ENCODE measurements at regions not wholly inside any gene's neighbourhood (a gene's known extent, or its start where the extent isn't known, plus 50 kb on each side); places are given as distances from the start of the nearest gene placed in this dataset.
A peak's percentile ranks its signal among the peaks of the same experiment; 100 is the strongest.

DNA sequence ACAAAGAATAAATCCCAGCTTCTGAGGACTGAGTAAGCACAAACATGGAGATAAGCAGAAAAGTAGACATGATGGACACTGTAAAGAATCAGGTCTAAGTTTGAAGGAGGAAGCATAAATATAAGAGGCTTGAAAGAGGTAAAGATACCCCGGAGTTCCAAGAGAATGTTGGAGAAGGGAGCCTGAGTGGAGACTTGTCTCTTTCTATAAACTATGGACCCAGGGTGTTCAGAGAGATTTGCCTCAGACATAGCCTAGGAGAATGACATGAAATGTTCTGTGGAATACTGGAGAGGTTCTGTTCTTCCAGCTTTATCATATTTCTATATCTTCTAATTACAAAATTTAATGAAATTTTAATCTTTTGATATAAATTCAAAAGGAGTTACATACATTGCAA is 554.3 kb upstream of the B3GALT2 start:
- no peak for DNase-seq

DNA sequence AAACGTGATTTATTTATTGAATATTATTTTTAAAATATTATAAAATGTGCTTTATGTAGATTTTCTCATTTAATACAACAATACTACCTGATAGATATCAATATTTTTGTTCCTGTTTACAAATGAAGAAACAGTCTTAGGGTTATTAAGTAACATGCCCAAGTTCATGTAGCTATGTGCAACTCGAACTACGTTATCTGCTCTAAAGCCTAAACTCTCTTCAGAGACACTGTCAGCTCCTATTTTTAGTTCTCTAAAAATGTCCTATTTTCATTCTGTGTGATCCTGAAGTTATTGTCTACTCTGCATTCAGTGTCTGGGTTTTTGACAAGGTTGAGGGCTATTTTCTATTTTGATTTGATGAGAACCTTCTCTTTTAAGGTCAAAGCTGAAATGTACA is 550.1 kb upstream of the B3GALT2 start:
- no peak for DNase-seq

DNA sequence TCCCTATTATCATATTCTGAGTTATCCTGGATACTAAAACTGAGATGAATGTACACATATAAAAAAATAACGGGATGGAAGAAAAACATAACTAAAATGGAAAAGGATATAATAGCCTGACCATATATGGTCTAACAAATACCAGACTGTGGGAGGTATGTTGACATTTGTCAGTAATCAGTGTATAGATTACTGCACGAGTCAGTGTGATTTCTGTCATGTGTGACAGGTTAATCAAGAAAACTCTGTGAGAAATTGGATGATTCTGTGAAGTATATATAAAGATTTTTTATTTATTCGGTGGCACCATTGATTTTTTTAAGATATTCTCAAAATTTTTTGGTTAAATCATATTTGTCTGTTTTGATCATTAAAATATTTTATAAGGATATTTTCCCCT is 547.3 kb upstream of the B3GALT2 start:
- no peak for DNase-seq

DNA sequence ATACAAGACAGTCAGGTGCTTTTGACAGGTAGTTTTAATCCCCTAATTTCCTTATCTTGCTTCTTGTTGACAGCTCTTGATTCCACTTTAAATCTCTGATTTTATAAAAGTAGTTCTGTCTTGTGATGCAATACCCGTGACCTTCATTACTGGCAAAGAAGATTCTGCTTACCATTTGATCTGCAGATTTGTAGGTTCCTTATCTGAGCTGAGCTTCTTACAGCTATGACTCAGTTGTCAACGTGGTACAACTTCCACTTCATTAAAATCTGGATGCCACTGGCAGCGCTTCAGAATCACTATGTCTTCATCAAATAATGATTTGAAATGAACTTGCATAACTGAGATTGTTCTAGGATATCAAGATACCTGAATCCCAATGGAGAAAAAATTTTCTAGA is 543.6 kb upstream of the B3GALT2 start:
- DNase-seq = no peak

DNA sequence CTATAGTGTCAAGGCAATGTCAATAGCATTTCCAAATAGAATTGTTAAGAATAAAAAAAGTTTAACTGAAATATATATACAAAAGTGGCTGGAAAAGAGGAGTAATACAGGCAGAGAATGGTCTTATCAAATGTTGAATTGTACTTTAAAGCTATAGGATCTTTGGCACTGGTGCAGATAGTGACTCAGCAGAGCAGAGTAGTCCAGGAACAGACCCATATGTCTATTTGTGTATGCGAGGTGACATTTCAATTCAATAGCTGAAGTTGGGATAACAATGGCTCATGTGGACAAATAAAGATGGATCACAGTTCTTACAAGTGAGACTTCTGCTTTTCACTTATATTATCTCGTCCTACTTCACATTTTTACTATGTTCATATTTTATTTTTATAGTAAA is 543.0 kb upstream of the B3GALT2 start:
- no peak for DNase-seq

DNA sequence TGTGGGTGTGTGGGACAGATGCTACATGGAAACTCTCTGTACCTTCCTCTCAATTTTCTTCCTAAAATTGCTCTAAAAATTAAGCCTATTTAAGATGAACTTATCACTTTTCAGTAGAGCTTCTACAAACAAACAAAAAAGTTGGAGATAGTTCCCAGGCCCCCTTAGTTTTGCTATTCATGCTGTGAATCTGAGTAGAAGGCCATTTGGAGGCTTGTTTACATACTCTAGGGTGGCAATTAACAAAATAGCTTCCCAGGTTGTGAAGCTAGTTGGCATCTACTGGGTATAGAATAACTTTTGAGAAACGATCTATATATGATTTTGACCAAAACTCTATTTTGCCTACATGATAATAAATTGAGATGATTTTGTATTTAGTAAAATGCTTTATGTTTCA is 541.4 kb upstream of the B3GALT2 start:
- DNase-seq = no peak

DNA sequence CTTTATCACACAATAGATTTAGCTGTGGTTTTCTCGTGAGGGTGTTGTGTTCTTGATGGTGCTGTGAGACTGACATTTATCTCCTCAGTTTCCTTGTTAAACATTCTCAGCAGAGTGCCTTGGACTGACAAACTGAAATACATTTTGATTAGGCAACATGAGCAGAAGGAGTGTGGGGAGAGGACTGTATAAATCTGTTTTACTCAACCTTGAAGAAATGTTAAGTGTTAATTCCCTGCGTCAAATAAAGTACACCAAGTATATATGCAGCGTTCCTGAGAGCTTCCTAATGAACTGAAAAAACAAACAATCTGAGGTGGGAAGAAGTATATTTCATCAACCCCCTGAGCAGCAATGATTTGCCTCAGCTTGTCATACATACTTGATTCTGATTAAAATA is 540.3 kb upstream of the B3GALT2 start:
- DNase-seq = no peak

DNA sequence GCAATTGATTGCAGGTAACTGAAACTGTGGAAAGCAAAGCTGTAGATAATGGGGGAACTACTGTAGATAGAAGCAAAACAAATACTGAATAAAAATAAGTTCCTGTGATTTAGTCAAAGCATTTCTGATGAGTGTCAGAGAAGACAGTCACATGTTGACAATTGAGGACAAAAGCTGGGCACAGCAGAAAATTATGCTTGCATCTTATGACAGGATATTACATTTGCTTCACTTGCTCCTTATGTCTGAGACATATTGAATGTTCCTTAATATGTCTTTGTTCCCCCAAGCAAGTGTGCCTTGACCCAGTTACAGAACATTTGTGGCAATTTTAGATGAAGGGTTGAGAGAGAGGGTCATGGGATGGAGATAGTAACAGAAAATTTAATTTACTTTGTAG is 526.0 kb upstream of the B3GALT2 start:
- DNase-seq = no peak

DNA sequence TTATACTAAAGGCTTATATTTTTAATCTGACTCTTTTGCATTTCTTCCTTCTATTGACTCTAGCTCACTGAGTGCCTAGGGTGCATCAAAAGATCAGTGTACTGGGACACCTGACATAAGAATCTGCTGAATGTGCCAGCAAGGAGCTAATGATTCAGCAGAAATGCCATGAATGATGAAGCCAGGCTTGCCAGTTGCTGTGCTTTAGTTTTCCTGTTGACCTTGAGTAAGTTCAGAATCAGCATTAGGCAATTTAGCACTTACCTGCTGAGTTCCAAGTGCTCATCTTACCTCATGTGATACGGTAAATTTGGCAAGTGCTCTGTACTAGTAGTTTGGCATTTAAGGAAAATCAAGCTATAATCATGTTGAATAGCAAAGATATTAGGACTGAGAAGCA is 523.2 kb upstream of the B3GALT2 start:
- DNase-seq = no peak

DNA sequence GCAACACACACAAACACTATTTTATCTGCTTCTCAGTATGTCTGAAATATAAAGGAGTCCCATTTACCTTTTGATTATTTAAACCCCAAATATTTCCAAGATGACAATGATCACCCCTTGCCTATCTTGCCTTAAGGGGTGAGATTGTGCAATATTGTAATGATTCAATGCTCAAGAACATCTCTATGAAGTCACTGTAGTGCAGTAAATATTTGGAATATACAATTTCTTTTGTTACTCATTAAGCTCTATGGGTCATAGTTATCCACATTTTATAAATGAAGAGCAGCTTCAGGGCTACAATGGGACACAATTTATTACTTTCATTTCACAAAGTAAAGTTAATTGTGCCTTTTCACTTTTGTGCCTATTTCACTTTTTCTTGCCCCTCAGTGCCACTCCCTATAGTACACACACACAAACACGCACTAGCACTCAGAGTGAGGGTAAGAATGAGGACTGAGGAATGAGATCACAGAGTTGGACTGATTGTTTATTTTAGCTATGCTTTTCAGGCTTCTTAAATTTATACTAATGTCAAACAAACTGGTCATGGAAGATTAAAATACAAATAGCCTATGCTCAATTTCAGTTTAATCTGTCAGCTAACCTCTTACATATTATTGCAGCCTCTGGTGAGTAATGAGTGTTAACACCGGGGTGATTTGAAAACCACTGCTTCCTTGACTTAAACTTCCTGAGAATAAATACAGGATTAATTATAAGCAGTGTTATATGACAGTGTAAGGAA is 521.0 kb upstream of the B3GALT2 start:
- peak; percentile 54 for DNase-seq

DNA sequence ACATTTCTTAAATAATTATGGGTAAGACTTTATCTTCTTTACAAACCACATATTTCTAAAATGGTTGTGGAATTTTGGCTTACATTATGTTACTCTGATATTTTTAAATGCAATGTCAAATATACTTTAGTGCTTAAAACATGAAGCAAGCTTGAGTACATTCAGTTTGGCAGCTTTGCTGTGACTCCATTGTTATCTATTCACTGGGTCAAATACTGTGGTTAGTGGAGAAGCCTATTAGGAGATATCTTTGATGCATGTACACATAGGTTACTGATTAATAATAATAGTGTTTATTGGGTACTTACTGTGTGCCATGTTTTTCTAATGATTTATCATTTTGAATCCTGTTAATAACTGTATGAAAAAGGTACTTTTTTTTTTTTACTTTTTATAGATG is 520.4 kb upstream of the B3GALT2 start:
- peak; percentile 11 for DNase-seq

DNA sequence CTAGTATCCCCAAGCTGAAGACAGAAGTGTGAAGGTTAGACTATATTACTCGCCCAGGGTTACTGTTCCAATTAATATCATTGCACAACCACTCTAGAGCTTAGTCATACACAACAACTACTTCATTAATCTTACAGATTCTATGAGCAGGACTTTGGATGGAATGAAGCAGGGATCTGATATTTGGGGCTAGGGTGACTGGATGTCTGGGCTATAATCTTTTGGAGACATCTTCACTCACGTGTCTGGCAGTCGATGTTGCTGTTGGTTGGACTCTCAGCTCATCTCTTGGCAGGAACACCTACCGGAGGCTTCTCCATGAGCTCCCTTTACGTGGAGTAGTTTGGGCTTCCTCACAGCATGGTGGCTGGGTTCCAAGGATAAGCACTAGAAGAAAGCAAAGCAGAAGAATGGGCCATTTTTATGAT is 519.2 kb upstream of the B3GALT2 start:
- DNase-seq = no peak

DNA sequence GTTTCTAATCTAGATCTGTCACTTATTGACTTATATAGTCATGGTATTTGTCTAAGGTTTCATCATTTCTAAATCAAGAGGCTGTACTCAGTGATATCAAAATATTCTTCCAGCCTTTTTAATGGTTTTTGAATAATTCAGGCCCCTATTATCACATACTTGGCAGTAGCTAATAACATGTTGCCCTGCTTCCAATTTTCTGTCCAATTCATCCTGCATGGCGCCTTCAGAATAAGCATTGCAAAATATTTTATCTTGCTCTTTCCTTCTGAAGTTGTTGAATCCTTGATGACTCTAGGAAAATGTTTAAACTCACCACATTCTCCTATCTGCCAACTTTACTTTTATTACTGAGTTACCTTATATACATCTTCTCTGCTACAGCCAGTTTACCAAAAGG is 517.2 kb upstream of the B3GALT2 start:
- DNase-seq = no peak

DNA sequence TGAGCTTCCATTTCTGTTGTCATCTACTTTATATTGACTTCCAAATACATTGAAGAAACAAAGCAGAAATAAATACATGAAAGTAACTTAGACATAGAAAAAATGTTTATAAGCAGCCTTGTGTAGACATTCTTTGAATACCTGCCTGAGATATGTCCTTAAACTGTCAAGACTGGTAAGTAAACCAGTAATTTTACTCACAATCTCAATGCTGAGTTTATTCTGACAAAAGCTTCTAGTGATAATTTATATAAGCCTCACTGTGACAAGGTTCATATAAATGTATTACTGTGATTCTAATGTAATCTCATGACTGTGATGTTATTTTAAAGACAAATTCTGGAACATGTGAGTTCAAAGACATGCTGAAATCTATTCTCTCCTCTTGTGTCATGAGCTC is 516.7 kb upstream of the B3GALT2 start:
- no peak for DNase-seq

DNA sequence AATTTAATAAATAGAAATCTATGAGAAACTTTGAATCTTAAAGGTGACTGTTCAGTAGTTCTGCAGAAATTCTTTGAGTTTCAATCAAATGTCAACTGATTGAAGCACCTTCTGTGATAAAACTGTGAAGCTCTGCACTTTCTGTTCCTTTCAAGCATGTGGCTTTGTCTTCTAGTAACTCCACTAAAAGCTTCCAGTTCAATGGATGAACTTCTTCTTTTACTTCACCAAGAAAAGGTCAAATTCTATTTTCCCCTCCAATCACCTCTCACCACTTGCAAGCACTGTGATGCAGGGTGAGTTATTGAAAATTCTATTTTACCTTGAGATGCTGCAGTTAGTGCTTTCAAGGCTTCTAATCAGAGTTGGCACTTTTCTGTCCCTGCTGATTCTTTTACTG is 515.3 kb upstream of the B3GALT2 start:
- no peak for DNase-seq

DNA sequence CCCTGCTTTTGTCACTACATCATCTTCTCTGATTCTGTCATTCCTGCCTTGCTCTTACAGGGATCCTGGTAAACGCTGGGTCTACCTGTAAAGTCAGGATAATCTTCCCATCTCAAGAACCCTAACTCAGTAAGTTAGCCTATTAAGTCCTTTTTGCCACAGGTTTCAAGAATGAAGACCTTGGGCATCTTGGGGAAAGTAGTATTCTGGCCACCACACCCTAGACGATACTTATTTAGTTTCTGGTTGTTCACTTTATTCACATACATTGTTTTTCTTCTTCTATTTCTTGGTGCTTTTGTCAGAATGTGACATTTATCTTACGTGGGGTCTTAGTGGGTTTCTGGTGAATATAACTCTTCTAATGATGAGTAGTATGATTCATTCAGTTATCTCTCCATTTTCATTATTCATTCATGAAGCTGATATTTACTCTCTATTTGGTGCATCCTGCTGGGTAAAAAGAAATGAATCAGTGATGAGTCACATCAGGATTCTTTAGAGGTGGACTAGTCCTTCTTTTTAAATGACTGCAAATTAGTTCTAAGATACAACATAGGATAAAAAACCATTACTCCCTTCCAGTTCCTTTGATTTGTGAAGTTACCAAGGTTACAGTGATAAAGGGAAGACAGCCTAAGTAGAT is 514.4 kb upstream of the B3GALT2 start:
- DNase-seq = peak; percentile 78

DNA sequence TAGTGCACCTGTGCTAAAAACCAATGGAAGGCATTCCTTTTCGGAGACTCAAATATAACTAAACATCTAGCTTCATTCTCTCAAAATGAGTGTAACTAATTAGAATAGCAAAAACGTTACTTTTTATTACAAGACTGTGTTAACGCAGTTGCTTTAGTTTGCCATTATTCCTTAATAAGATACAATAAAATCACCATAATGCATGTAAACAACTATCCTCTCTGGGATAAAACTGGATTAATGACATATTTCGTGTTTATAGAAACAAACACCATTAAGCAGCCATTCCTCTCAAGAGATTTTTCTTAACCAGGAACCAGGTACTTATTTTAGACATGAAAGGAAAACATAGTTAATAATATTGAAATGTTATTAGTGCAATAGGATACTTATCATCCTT is 512.8 kb upstream of the B3GALT2 start:
- DNase-seq = no peak

DNA sequence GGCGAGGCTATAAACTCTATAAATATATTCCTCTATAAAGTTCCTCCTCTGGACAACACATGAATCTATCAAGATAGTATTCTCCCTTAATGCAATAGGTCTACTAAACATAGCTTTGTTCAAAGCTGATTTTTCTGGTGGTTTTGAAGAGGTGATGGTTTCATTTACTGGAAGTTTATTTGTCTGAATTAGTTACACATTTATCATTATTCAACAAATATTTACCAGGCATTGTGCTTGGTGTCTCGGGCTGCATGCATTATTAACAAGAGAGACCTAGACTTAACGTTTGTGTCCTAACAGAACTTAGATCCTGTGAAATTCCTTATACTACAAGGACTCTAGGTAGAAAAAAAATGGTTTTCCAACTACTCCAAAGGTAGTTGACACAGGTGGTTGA is 511.4 kb upstream of the B3GALT2 start:
- DNase-seq = no peak

DNA sequence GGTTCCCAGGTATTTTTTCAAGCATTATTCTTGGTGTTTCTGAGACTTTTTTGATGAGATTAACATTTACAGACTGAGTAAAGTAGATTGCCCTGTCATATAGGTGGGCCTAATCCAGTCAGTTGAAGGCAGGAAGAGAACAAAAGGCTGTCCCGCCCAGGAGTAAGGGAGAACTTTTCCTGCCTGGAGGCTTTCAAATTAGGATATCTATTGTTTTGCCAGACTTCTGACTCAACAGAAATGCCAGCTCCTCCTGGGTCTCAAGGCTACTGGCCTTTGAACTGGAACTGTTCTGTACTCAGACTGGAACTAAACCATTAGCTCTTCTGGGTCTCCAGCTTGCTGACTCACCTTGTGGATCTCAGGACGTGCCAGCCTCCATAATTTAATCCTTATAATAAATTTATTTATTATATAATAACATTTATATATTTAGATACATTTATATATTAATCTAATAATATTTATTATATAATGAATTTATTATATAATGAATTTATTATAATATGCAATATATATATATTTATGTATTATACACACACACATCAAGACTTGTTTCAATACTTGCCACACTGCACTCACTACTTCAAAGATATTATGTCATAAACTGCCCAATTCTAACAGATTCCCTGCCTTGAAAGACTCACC is 510.8 kb upstream of the B3GALT2 start:
- DNase-seq = no peak

DNA sequence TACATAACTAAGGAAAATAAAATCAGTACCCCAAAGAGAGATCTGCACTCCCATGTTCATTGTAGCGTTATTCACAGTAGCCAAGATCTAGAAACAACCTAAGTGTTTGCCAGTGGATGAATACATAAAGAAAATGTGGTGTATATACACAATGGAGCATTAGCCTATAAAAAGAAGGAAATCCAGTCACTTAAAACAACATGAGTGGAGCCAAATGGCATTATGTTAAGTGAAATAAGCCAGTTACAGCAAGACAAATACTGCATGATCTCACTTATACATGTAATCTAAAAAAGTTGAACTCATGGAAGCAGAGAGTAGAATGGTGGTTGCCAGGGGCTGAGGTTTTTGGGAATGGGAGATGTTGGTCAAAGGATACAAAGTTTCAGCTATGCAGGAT is 508.3 kb upstream of the B3GALT2 start:
- no peak for DNase-seq

DNA sequence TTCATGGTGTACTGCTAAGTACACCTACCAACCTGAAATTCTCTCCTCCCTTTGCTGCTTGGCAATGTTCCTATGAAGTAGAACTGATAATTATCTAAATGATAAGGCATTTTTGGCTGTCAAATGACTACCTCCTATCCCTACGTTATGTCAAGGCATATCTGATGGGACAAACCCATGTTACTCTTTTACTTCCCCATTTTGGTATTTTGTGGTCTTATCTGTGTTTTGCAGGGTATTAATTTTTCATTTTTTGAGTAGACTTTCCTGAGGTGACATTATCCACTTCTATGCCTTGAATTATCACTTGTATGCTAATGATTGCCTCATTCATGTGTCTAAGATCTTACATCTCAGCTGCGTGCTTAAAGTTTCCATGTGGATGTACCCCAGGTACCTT is 499.6 kb upstream of the B3GALT2 start:
- DNase-seq = no peak

DNA sequence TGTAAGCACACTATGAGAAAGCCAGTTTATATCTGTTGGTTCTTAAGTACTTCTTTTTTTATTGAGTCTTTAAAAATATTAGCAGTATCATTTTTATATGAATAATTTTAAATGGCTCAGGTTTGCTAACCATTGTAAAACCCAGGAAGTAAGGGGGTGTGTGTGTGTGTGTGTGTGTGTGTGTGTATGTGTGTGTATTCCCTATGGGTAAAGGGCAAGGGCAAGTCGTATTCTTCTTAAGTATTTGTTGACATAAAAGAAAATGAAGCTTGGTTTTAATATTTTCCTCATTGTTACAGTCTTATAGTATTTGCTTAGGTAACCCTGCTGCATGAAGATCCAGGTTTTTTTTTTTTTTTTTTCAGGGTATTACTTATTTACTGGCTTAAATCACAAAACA is 495.0 kb upstream of the B3GALT2 start:
- DNase-seq = no peak

DNA sequence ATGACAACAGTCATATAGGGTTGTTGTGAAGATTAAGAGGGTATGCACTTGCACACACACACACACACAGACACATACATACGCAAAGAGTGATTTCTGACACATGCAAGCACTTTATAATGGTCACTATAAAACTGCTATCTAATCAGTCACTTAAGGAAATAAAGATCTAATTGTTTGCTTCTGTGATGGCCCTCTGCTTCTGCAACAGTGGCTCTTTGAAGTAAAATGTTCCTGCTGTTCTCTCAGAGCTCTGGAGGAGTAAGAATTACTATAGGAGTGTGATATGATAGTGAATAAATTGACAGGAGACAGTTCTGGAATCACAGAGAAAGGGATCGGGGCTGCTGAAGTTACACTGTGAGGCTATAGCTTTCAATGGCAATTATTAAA is 494.5 kb upstream of the B3GALT2 start:
- DNase-seq = no peak

DNA sequence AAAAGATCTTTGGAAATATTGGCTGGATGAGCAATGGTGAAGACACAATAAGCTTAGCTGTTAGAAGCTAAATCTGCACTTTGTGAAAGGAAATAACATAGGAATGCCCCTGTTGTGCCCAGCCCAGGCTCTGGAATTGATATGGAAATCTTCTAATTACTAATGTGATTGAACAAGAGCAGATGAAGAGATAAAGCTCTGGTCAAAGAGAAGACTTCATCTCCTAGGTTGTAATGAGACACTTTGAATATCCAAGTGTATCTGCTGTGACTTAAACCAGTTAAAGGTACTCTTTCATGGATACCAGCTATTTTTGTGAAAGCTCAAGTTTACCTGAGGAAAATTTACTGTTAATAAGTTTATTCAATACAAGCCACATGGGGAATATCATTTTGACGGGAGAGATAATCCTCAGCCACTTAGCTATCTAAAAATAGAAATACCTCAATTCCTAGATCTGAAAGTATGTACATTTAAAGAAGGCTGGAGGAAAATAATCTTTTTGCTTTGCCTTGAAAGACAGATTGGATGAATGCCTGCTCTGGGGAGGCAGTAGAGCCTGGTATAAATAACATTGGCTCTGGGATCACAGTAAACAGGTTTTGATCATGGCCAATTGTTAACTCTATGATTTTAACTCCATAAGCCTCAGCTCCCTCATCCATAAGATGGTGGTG is 494.0 kb upstream of the B3GALT2 start:
- no peak for DNase-seq
